H9 (cell line): ENCODE measurements at regions not wholly inside any gene's neighbourhood (a gene's known extent, or its start where the extent isn't known, plus 50 kb on each side); places are given as distances from the start of the nearest gene placed in this dataset.

Experiments used
- DNase-seq: peaks from one replicate; pipeline ENCODE4 v3.0.0-alpha.2; 2017
- H2AFZ ChIP-seq: one replicate; pipeline ENCODE4 v1.6.1; 2013; ENCODE audit warnings: mild to moderate bottlenecking, low read length, control low read depth, moderate library complexity
- H2AK5ac ChIP-seq: 2 replicates; pipeline ENCODE4 v1.6.1; 2013; ENCODE audit warnings: low read length, control low read depth, mixed read lengths; ENCODE audit not compliant: insufficient read length
- H2BK120ac ChIP-seq: one replicate; pipeline ENCODE4 v1.6.1; 2013; ENCODE audit warnings: low read depth, mild to moderate bottlenecking, low read length, control low read depth, inconsistent platforms; ENCODE audit not compliant: poor library complexity, severe bottlenecking
- H2BK12ac ChIP-seq: 2 replicates; pipeline ENCODE4 v1.6.1; 2013; ENCODE audit warnings: low read length, control low read depth, mixed read lengths, low read depth; ENCODE audit not compliant: insufficient read length
- H2BK15ac ChIP-seq: 2 replicates; pipeline ENCODE4 v1.6.1; 2013; ENCODE audit warnings: low read depth, low read length, control low read depth
- H2BK20ac ChIP-seq: one replicate; pipeline ENCODE4 v1.6.1; 2013; ENCODE audit warnings: low read depth, mild to moderate bottlenecking, low read length, control low read depth, inconsistent platforms; ENCODE audit not compliant: poor library complexity, severe bottlenecking
- H2BK5ac ChIP-seq: 2 replicates; pipeline ENCODE4 v1.6.1; 2013; ENCODE audit warnings: low read length, control low read depth, mixed read lengths; ENCODE audit not compliant: insufficient read length
- H3K14ac ChIP-seq: 2 replicates; pipeline ENCODE4 v1.6.1; 2013; ENCODE audit warnings: low read length, control low read depth; ENCODE audit not compliant: insufficient read depth
- H3K18ac ChIP-seq: 2 replicates; pipeline ENCODE4 v1.6.1; 2013; ENCODE audit warnings: low read depth, mild to moderate bottlenecking, mixed read lengths, low read length, control low read depth; ENCODE audit not compliant: insufficient read length
- H3K23ac ChIP-seq: 2 replicates; pipeline ENCODE4 v1.6.1; 2013; ENCODE audit warnings: low read length, control low read depth, mixed read lengths, low read depth; ENCODE audit not compliant: insufficient read length
- H3K23me2 ChIP-seq: 2 replicates; pipeline ENCODE4 v1.6.1; 2013; ENCODE audit warnings: low read depth, mild to moderate bottlenecking, mixed read lengths, low read length, control low read depth; ENCODE audit not compliant: insufficient read length, poor library complexity, severe bottlenecking
- H3K27ac ChIP-seq: 2 replicates; pipeline ENCODE4 v1.5.1; 2013; ENCODE audit warnings: low read length, control low read depth, mixed read lengths, low read depth; ENCODE audit not compliant: insufficient read length
- H3K27me3 ChIP-seq: 2 replicates; pipeline ENCODE4 v1.6.1; 2013; ENCODE audit warnings: low read length, control low read depth, inconsistent platforms; ENCODE audit not compliant: insufficient read depth
- H3K4ac ChIP-seq: 2 replicates; pipeline ENCODE4 v1.6.1; 2013; ENCODE audit warnings: low read depth, mild to moderate bottlenecking, control low read depth, inconsistent platforms, low read length, moderate library complexity
- H3K4me1 ChIP-seq: 2 replicates; pipeline ENCODE4 v1.6.1; 2013; ENCODE audit warnings: low read length, control low read depth, inconsistent platforms; ENCODE audit not compliant: insufficient read depth
- H3K4me2 ChIP-seq: 2 replicates; pipeline ENCODE4 v1.6.1; 2013; ENCODE audit warnings: low read length, control low read depth, mixed read lengths; ENCODE audit not compliant: insufficient read length, insufficient read depth
- H3K56ac ChIP-seq: 2 replicates; pipeline ENCODE4 v1.6.1; 2013; ENCODE audit warnings: low read depth, mild to moderate bottlenecking, mixed read lengths, low read length, control low read depth; ENCODE audit not compliant: insufficient read length
- H3K79me1 ChIP-seq: 2 replicates; pipeline ENCODE4 v1.6.1; 2013; ENCODE audit warnings: low read depth, mild to moderate bottlenecking, moderate library complexity, low read length, control low read depth, inconsistent platforms; ENCODE audit not compliant: insufficient read depth, poor library complexity, severe bottlenecking
- H3K79me2 ChIP-seq: 2 replicates; pipeline ENCODE4 v1.6.1; 2013; ENCODE audit warnings: low read length, control low read depth, inconsistent platforms; ENCODE audit not compliant: insufficient read depth
- H3K9ac ChIP-seq: 2 replicates; pipeline ENCODE4 v1.6.1; 2013; ENCODE audit warnings: low read length, control low read depth, mixed read lengths; ENCODE audit not compliant: insufficient read length; ENCODE audit errors: extremely low read depth
- H3K9me3 ChIP-seq: one replicate; pipeline ENCODE4 v1.6.1; 2013; ENCODE audit warnings: low read depth, low read length, inconsistent platforms; ENCODE audit not compliant: control insufficient read depth
- H3T11ph ChIP-seq: one replicate; pipeline ENCODE4 v1.6.1; 2013; ENCODE audit warnings: mild to moderate bottlenecking, low read length, control low read depth, inconsistent platforms
- H4K20me1 ChIP-seq: one replicate; pipeline ENCODE4 v1.6.1; 2013; ENCODE audit not compliant: control insufficient read depth, insufficient read length, insufficient read depth
- H4K5ac ChIP-seq: 2 replicates; pipeline ENCODE4 v1.6.1; 2013; ENCODE audit warnings: low read depth, mild to moderate bottlenecking, mixed read lengths, low read length, control low read depth; ENCODE audit not compliant: insufficient read length
- H4K8ac ChIP-seq: replicated peaks from 2 replicates; pipeline ENCODE4 v1.6.1; 2013; ENCODE audit warnings: low read length, control low read depth, mixed read lengths, low read depth; ENCODE audit not compliant: insufficient read length
- H4K91ac ChIP-seq: 2 replicates; pipeline ENCODE4 v1.6.1; 2013; ENCODE audit warnings: low read depth, mild to moderate bottlenecking, moderate library complexity, mixed read lengths, low read length, control low read depth; ENCODE audit not compliant: insufficient read length
- H3K27ac Mint-ChIP-seq, 3 experiments: 2 replicates in 2 of 3; 3 replicates in 1 of 3; pipeline ENCODE4 v1.8.0; 2020 to 2021; ENCODE audit warnings: mixed read lengths in 3 of 3, mild to moderate bottlenecking in 1 of 3, moderate library complexity in 1 of 3
- H3K27me3 Mint-ChIP-seq: 2 replicates; pipeline ENCODE4 v1.8.0; 2021; ENCODE audit warnings: low read depth, mild to moderate bottlenecking, moderate library complexity, mixed read lengths
- H3K36me3 Mint-ChIP-seq, 3 experiments: 2 replicates in 2 of 3; 3 replicates in 1 of 3; pipeline ENCODE4 v1.8.0; 2020 to 2021; ENCODE audit warnings: low read depth in 3 of 3, mixed read lengths in 3 of 3; ENCODE audit not compliant: insufficient read depth in 1 of 3
- H3K4me1 Mint-ChIP-seq, 2 experiments: 2 replicates each; pipeline ENCODE4 v1.8.0; 2020; ENCODE audit warnings: mixed read lengths in 2 of 2
- H3K4me3 Mint-ChIP-seq, 2 experiments: 2 replicates in 1 of 2; 3 replicates in 1 of 2; pipeline ENCODE4 v1.8.0; 2020 to 2021; ENCODE audit warnings: mild to moderate bottlenecking in 2 of 2, mixed read lengths in 2 of 2, moderate library complexity in 1 of 2
- H3K9me3 Mint-ChIP-seq, 2 experiments: 2 replicates in 1 of 2; 3 replicates in 1 of 2; pipeline ENCODE4 v1.8.0; 2020; ENCODE audit warnings: mild to moderate bottlenecking in 2 of 2, mixed read lengths in 2 of 2, moderate library complexity in 1 of 2
- CTCF ChIP-seq: fragments of 200-600 bp; sonication (generic); conservative IDR thresholded peaks from 3 replicates; pipeline ENCODE4 v1.8.0; 2021; ENCODE audit warnings: antibody characterized with exemption, mild to moderate bottlenecking
- WGBS: extraction: QIAGEN DNeasy Blood & Tissue Kit; methylation state at CpG from one replicate; pipeline ENCODE4 v1.1.7; 2013; ENCODE audit warnings: missing lambda C conversion rate, low lambda C conversion rate, mixed read lengths; ENCODE audit not compliant: insufficient read length; ENCODE audit errors: extremely low coverage; 5-methylcytosine and 5-hydroxymethylcytosine counted together

- H3K23me2 ChIP-seq: no peaks in the 10 kb centered on the region
- no peak overlapping the region for H3K18ac ChIP-seq
- H3T11ph ChIP-seq: no peak overlapping the region
- no peak overlapping the region for H2BK5ac ChIP-seq
- no peak overlapping the region for H3K9ac ChIP-seq
- no peak overlapping the region for H2AK5ac ChIP-seq
- peaks cover 6% of the 10 kb centered on the region; the same call in 1 of the 2 replicates for H3K4me1 ChIP-seq
- WGBS: no CpG with 5 or more reads among the region's 10 CpGs
- H2BK15ac ChIP-seq: no peak overlapping the region
- H3K36me3 Mint-ChIP-seq: peaks cover 0 to 2% (median 0%) of the 10 kb centered on the region in 3 experiments; a peak in 1 of 7 replicates
- no peaks in the 10 kb centered on the region for H4K20me1 ChIP-seq
- H3K27me3 Mint-ChIP-seq: no peaks in the 10 kb centered on the region
- H3K4ac ChIP-seq: no peak overlapping the region
- no peak for DNase-seq
- no peaks in the 10 kb centered on the region for H3K9me3 Mint-ChIP-seq
- H3K79me1 ChIP-seq: peaks cover 3% of the 10 kb centered on the region
- H3K79me2 ChIP-seq: no peaks in the 10 kb centered on the region; the same call in 1 of the 2 replicates
- no peak overlapping the region for H4K91ac ChIP-seq
- H3K4me3 Mint-ChIP-seq: no peak overlapping the region
- no peak overlapping the region for H2AFZ ChIP-seq
- no peaks in the 10 kb centered on the region for H3K9me3 ChIP-seq
- H2BK12ac ChIP-seq: no peak overlapping the region
- no peak overlapping the region for H2BK20ac ChIP-seq
- no peak overlapping the region for H3K27ac ChIP-seq
- TF ChIP-seq CTCF: no peak
- H3K4me1 Mint-ChIP-seq: peaks cover 29 to 34% of the 10 kb centered on the region in 2 experiments
- no peak overlapping the region for H3K56ac ChIP-seq
- H3K14ac ChIP-seq: no peak overlapping the region; the same call in 1 of the 2 replicates
- H4K5ac ChIP-seq: no peak overlapping the region
- H3K27ac Mint-ChIP-seq: no peak overlapping the region
- no peak overlapping the region for H3K23ac ChIP-seq
- H3K4me2 ChIP-seq: no peak overlapping the region
- H3K27me3 ChIP-seq: no peaks in the 10 kb centered on the region
- no peak overlapping the region for H4K8ac ChIP-seq
- H2BK120ac ChIP-seq: no peak overlapping the region
Measured at GRCh38 chr22:48513446-48513845, 1314.2 kb downstream of the BRD1 start.
